Keratinocyte (primary cell): ENCODE measurements at regions not wholly inside any gene's neighbourhood (a gene's known extent, or its start where the extent isn't known, plus 50 kb on each side); places are given as distances from the start of the nearest gene placed in this dataset.

ENCODE experiments used
- CTCF ChIP-seq, 3 experiments: IDR thresholded peaks in 1 of 3; conservative IDR thresholded peaks in 1 of 3; optimal IDR thresholded peaks in 1 of 3; 2 replicates in 2 of 3; 3 replicates in 1 of 3; pipeline versions ENCODE3 to v1.5.1; 2011; ENCODE audit warnings: low read length in 3 of 3, mild to moderate bottlenecking in 3 of 3, moderate library complexity in 2 of 3, control low read depth in 1 of 3, inconsistent platforms in 1 of 3; ENCODE audit not compliant: insufficient read depth in 2 of 3; ENCODE audit errors: extremely low read depth in 1 of 3
- EZH2 ChIP-seq: IDR thresholded peaks from one replicate; pipeline ENCODE4 v1.6.1; 2012; ENCODE audit warnings: inconsistent platforms, mild to moderate bottlenecking, low read length, moderate library complexity

- TF ChIP-seq CTCF (optimal IDR thresholded peaks at IDR 0.05 in 1 of 3, IDR thresholded peaks at IDR 0.05 in 1 of 3, conservative IDR thresholded peaks at IDR 0.05 in 1 of 3; ENCODE audit: extremely low read depth in 1 of 3, insufficient read depth in 2 of 3, low read length in 3 of 3) (no peak), EZH2 (no peak)
Observed at GRCh38 chr20:39611901-39612300, 649.8 kb downstream of the DHX35 start.
